Activated T-cell treated with anti-CD3 and anti-CD28 coated beads, Interleukin-2, amount 50 U/mL, for 72 hours (primary cell): ENCODE measurements at regions not wholly inside any gene's neighbourhood (a gene's known extent, or its start where the extent isn't known, plus 50 kb on each side); places are given as distances from the start of the nearest gene placed in this dataset.

Experiments used
- ATAC-seq, 2 donors: fragments of 150-1000 bp; cut with Tn5 transposase; replicated peaks in 1 of 2; 2 replicates each; pipeline ENCODE4 v1.10.0; 2021; ENCODE audit warnings: moderate library complexity in 2 of 2, mild to moderate bottlenecking in 1 of 2
- DNase-seq, 2 donors: peaks; one replicate each; pipeline ENCODE4 v3.0.0; 2021 to 2022; ENCODE audit warnings: mixed read lengths in 1 of 2
- H3K27ac Mint-ChIP-seq: one replicate; pipeline ENCODE4 v1.8.0; 2022; ENCODE audit warnings: mild to moderate bottlenecking, moderate library complexity, mixed read lengths
- H3K27me3 Mint-ChIP-seq: one replicate; pipeline ENCODE4 v1.8.0; 2022; ENCODE audit warnings: low read depth, mixed read lengths
- H3K36me3 Mint-ChIP-seq, 2 donors: one replicate each; pipeline ENCODE4 v1.8.0; 2022; ENCODE audit warnings: mixed read lengths in 2 of 2, mild to moderate bottlenecking in 1 of 2; ENCODE audit not compliant: insufficient read depth in 2 of 2
- H3K4me1 Mint-ChIP-seq: one replicate; pipeline ENCODE4 v1.8.0; 2022; ENCODE audit warnings: low read depth, mixed read lengths
- H3K4me3 Mint-ChIP-seq, 2 donors: one replicate each; pipeline ENCODE4 v1.8.0; 2022; ENCODE audit warnings: mild to moderate bottlenecking in 2 of 2, mixed read lengths in 2 of 2, moderate library complexity in 2 of 2
- H3K9me3 Mint-ChIP-seq, 2 donors: one replicate each; pipeline ENCODE4 v1.8.0; 2022; ENCODE audit warnings: mixed read lengths in 2 of 2

DNA sequence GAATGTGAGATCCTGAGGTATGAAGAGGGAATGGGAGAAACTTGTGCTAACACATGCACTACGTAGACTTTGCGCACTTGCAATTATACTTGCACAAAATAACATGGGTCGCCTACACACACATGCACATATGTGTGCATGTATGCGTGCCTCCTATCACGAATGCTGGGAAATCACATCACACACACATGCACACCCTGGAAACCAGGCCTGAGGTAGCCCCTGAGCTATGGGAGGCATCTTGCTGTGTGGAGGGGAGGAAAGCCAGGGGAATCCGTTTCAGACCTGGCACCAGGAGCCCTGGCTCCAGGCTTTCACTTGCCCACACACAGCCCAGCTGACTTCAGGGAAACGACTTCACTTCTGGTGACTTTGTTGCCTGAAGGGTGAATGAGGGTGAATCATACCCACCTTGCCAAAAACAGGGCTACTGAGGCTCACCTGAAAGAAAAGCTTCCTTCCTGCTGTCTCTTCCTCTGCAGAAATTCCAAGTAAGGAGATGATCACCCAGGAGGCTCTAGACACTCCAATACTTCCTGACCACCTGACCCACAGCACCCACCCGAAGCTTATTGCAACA lies 136.0 kb upstream of the NGF start:
- Mint-ChIP-seq H3K27ac (no peak overlapping the region), H3K4me3 (no peak overlapping the region), H3K36me3 (no peaks in the 10 kb centered on the region), H3K9me3 (no peaks in the 10 kb centered on the region), H3K4me1 (peaks cover 6% of the 10 kb centered on the region), H3K27me3 (peaks cover 17% of the 10 kb centered on the region)
- ATAC-seq (no peak), DNase-seq (no peak)

DNA sequence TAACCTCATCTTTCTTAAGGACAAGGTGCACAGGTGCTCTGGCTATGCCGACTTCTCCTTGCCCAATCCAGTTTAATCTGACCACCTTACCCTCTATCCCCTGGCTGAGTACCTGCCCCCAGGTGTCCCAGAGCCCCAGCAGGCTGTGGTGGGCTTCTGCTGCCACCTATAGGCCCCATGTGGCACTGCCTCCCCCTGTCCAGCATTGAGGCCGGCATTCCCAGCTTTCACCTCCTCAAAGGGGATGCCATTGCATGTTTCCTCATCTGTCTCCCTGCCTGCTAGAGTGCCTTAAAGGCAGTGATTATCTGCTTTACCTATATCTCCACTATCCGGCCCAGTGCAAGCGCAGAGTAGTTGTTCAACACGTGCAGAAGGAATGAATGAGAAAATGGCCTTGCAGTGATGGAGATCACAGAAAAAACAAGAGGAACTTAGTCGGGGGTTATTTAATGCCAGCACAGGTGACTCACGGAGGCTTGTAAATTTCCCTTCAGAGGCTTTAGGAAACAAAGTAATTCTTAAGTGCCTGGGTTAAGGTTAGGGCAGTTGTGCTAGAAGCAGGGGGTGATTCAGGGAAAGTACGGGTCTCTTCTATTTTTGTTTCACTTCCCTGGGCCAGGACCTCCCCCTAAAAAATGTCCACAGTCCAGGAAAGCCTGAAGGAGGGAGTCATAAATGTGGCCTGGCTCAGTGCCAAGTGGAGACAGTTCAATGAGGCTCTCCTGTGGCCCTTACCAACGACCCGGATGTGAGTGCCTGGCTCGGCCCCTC lies 131.8 kb upstream of the NGF start:
- Mint-ChIP-seq H3K9me3 (no peaks in the 10 kb centered on the region), H3K36me3 (no peaks in the 10 kb centered on the region), H3K4me1 (peaks cover 6% of the 10 kb centered on the region), H3K27me3 (peaks cover 16% of the 10 kb centered on the region), H3K4me3 (no peak overlapping the region), H3K27ac (no peak overlapping the region)
- ATAC-seq: peak; percentile 38 to 53
- DNase-seq: peak; percentile 37 to 54

DNA sequence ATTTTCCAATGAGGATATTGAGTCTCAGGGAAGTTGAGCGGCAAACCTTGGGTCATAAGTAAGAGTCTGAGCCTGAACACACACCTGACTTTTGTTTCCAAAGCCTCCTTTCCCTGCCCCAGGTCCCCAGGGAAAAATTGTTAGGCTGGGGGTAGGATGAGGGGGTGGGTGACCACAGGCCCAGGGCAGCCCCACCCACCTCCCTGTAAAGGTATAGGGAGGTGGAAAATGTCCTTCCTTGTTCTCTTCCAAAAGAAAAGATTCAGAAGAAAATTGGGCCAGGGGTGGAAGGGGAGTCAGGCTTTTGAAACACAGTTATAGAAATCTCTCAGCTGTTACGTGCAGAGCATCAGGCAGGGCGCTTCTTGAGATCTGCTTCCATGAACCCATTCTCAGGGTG lies 129.7 kb upstream of the NGF start:
- Mint-ChIP-seq H3K27me3 (no peaks in the 10 kb centered on the region), H3K27ac (no peak overlapping the region), H3K36me3 (no peaks in the 10 kb centered on the region), H3K4me1 (peaks cover 6% of the 10 kb centered on the region), H3K4me3 (no peak overlapping the region), H3K9me3 (no peaks in the 10 kb centered on the region)
- no peak for ATAC-seq
- DNase-seq: no peak

DNA sequence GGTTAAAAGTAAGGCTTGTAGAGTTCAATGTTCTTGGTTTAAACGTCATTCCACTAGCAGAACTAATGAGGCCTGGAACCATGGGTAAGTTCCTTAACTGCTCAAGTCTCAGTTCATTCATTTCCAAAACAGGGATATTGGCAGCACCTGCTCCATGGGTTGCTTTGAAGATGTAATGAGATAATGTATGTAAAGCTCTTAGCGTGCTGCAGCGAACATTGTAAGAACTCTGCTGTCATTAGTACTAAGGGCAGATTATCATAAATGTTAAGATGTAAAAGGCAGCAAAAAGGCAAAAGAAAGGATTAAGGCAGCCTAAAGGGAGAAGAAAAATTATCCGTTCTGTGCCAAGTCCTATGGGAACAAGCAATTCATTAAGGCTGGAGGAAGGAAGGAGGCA lies 129.1 kb upstream of the NGF start:
- H3K4me1 Mint-ChIP-seq: peaks cover 6% of the 10 kb centered on the region
- ATAC-seq (no peak), DNase-seq (no peak)
- H3K9me3 Mint-ChIP-seq: no peaks in the 10 kb centered on the region
- no peak overlapping the region for H3K4me3 Mint-ChIP-seq
- no peak overlapping the region for H3K27ac Mint-ChIP-seq
- H3K36me3 Mint-ChIP-seq: no peaks in the 10 kb centered on the region
- no peaks in the 10 kb centered on the region for H3K27me3 Mint-ChIP-seq

DNA sequence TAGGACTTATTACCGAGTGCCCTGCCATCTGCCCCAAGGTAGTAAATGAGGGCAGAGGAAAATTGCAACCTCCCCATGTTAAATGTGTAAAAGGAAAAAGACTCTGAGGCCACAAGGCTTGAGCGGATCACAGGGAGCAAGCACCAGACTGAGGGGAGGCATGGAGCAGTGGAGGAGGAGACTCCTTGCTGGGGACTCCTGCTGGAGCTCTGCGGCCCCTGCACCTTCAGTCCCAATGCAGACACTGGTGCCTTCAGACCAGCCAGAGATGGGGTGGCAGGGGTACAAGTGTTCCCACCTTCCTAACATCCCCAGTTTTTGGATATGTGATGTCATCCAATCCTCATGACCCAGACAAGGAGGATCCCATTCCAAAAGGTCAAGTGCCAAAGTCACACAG lies 128.4 kb upstream of the NGF start:
- Mint-ChIP-seq H3K4me3 (no peak overlapping the region), H3K4me1 (peaks cover 6% of the 10 kb centered on the region), H3K9me3 (no peaks in the 10 kb centered on the region), H3K27me3 (no peaks in the 10 kb centered on the region), H3K27ac (no peak overlapping the region), H3K36me3 (no peaks in the 10 kb centered on the region)
- DNase-seq: no peak
- ATAC-seq: no peak

DNA sequence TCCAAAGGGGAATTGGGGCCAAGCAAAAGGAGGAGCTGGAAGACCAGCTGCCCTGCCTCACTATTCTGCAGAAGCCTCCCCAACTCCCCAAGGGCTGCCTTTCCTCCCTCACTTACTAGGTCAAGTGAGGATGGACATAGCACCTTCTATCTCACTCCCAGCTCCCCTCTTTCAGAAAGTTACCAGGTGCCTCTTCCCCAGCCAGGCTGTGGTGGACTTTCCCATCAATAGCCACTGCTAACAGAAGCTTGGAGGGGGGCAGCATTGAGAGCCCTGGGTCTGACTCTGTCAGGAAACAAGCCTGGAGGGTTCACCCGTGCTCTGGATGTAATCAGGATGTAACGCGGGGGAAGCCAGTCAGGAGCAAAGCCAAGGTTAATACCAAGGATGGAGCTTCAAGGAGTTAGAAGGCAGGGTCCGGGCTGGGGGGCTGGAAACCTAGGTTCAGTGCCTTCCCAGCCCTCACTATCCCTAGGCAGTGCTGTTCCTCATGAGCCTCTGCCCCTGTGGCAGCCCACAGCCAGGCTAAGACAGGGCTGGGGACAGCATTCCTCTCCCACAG lies 127.8 kb upstream of the NGF start:
- no peak for ATAC-seq

DNA sequence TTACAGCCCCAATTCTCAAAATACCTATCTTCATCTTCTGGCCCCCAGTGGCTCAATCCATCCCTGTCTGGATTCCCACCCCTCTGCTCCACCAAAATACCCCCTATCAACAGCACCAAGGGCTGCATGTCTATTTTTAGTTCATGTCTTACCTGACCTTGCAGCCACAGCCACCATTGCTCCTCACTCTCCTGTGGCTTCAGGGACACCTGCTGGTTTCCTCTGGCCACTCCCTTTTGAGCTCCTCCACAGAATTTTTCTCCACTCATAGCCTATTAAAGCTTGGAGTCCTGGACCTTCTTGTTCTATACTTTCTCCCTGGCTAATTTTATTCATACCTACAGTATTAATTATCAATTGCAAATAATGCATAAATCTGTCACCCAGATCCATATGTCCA lies 125.3 kb upstream of the NGF start:
- Mint-ChIP-seq H3K36me3 (no peaks in the 10 kb centered on the region), H3K4me1 (no peaks in the 10 kb centered on the region), H3K4me3 (no peak overlapping the region), H3K27me3 (no peaks in the 10 kb centered on the region), H3K27ac (no peak overlapping the region), H3K9me3 (no peaks in the 10 kb centered on the region)
- no peak for DNase-seq
- ATAC-seq: no peak

More for the DNA sequence above, 127.8 kb upstream of the NGF start:
- Mint-ChIP-seq H3K36me3 (no peaks in the 10 kb centered on the region), H3K4me3 (no peak overlapping the region), H3K4me1 (peaks cover 6% of the 10 kb centered on the region), H3K27me3 (no peaks in the 10 kb centered on the region), H3K27ac (no peak overlapping the region), H3K9me3 (no peaks in the 10 kb centered on the region)
- DNase-seq: no peak

DNA sequence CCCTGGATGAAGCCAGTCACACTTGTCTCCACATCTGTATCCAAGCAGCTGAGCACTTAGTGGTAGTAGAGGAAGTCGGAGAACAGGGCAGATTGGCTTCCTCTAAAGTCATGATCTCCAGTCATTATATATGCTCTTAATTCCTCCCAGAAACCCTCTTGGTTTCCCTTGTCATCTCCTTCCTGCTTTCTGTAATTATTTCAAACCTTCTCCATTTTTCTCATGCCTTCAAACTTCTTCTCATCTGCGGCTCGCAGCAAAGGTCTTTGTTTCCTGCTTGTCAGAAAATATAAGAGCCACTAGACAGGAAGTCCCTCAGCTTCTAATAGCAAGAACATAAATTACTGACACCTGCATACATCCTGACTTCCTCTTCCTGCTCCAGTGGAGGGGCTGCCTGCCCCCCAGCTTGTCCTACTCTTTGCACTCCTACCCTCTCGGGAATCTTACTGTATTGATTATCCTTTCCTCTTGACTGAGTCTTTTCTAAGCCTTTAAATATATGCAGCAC lies 124.6 kb upstream of the NGF start:
- ATAC-seq: no peak
- Mint-ChIP-seq H3K4me3 (no peak overlapping the region), H3K27ac (no peak overlapping the region), H3K36me3 (no peaks in the 10 kb centered on the region), H3K4me1 (no peaks in the 10 kb centered on the region), H3K27me3 (no peaks in the 10 kb centered on the region), H3K9me3 (no peaks in the 10 kb centered on the region)
- no peak for DNase-seq

DNA sequence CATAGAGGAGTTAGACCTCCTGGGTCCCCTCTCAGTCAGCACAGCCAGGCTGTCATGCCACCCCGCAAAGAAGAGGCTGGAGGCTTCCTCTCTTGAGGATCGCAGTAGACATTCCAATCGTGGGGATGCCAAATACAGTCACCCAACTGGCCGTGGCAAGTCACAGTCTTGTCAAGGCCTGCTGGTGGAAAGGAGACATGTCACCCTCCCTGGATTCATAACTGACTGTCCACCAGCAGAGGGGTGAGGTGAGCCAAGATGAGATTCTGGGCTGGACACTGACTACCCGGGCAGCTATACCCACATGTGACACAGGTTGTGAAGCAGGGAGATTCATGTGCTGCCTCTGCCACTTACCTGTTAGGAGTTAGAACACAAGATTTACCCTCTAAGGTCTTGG lies 123.5 kb upstream of the NGF start:
- Mint-ChIP-seq H3K4me3 (no peak overlapping the region), H3K36me3 (no peaks in the 10 kb centered on the region), H3K4me1 (no peaks in the 10 kb centered on the region), H3K27me3 (no peaks in the 10 kb centered on the region), H3K9me3 (no peaks in the 10 kb centered on the region), H3K27ac (no peak overlapping the region)
- DNase-seq (no peak), ATAC-seq (no peak)

DNA sequence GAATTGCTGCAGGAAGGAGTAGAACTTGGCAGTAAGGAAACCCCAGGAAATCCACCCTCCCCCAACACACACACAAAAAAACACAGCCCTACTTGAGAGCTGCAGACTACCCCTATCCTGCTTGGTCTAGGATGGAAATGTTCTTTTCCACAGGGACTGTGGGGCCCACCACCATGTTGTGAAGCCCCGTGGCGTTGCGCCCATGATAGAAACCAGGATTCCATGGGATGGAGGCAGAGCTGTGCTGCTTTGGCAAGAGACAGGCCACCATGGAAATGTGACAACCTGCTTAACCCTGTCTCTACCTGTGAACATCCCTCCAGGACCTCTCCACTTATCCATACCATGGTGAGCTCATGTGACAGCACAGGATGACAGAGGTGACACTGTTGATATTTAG lies 121.1 kb upstream of the NGF start:
- ATAC-seq (no peak), DNase-seq (no peak)
- Mint-ChIP-seq H3K36me3 (no peaks in the 10 kb centered on the region), H3K4me3 (no peak overlapping the region), H3K4me1 (no peaks in the 10 kb centered on the region), H3K27ac (no peak overlapping the region), H3K27me3 (no peaks in the 10 kb centered on the region), H3K9me3 (no peaks in the 10 kb centered on the region)

DNA sequence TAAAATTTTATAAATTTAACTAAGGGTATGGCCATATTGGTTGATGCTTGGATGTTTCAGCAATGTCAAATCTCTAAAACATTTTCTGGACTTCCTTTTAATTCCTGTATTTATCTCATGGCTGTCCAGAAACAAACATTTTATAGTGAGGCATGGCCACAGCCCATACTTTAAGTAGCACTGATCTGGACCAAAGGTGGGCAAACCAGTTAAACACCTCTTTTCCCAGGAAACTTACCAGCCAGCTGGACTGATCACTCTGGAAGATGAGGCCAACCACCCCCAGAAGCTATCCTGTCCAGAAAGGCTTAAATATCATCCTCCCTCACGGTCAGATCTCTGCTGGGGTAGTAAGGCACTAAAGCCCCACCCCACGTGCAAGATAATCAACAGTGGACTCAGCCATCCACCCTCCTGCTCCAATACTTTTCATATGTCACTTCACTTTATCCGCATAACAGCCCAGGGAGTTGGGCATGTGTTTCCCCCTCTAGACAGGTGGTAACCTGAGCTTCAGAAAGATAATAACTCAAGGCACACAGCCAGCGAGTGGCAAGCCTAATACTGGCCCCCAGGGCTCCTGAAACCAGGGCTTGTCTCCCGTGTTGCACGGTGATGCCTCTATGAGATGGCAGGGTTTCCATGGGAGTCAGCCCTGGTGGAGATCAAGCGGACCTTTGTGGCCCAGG lies 120.5 kb upstream of the NGF start:
- Mint-ChIP-seq H3K27ac (no peak overlapping the region), H3K4me3 (no peak overlapping the region), H3K27me3 (no peaks in the 10 kb centered on the region), H3K36me3 (no peaks in the 10 kb centered on the region), H3K4me1 (no peaks in the 10 kb centered on the region), H3K9me3 (no peaks in the 10 kb centered on the region)
- ATAC-seq (no peak), DNase-seq (no peak)

DNA sequence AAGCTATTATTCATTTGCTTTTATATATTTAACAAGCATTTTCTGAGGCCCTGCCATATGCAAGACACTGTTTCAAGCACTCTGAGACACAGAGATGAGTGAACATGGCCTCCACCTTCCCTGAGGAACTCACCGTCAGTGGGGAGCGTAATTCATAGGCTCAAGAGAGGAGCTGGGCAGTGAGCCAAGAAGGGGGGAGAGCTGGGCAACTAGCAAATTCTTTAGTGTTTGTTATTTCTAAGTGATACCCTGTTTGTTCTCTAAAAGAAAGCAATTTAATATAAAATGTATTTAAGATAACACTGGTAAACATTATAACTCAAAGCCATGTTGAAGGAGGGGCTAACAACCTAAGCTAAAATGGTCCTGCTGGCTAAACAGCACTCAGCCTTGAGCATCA lies 119.2 kb upstream of the NGF start:
- Mint-ChIP-seq H3K4me3 (no peak overlapping the region), H3K27ac (no peak overlapping the region), H3K27me3 (no peaks in the 10 kb centered on the region), H3K36me3 (no peaks in the 10 kb centered on the region), H3K4me1 (no peaks in the 10 kb centered on the region), H3K9me3 (no peaks in the 10 kb centered on the region)
- ATAC-seq (no peak), DNase-seq (no peak)

DNA sequence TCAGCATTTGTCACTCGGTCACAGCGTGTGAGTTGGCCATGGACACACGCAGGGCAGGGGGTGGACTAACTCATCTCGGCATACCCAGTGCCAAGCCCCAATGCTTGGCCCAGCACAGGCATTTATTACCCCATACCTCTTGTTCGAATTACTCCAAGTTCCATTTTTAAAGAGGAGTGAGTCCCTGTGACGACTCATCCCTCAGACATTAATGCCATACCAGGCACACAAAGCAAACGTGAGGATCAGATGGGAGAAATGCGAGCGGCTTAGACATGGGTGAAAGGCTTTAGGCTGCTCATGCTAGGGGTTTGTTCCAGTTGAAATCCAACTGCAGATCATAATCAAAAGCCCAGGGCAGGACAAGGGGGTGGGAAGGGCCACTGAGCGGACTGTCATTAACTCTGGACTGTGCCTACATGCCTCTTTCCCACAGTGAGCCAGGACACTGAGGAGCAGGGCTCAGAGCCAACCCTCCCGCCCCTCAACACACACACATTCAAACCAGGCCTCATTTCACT lies 118.5 kb upstream of the NGF start:
- DNase-seq: no peak
- H3K4me3 Mint-ChIP-seq: no peak overlapping the region
- no peak for ATAC-seq
- no peak overlapping the region for H3K27ac Mint-ChIP-seq
- no peaks in the 10 kb centered on the region for H3K36me3 Mint-ChIP-seq
- no peaks in the 10 kb centered on the region for H3K9me3 Mint-ChIP-seq
- H3K4me1 Mint-ChIP-seq: no peaks in the 10 kb centered on the region
- H3K27me3 Mint-ChIP-seq: no peaks in the 10 kb centered on the region
